K562 (cell line): ENCODE measurements at regions not wholly inside any gene's neighbourhood (a gene's known extent, or its start where the extent isn't known, plus 50 kb on each side); places are given as distances from the start of the nearest gene placed in this dataset.

Source experiments
- ATAC-seq: fragments of 200-7000 bp; cut with Tn5 transposase; 3 replicates; pipeline ENCODE4 v1.9.1; 2020; ENCODE audit warnings: moderate library complexity
- BruUV-seq: library from RNA; stranded (reverse); fragments of 400-500 nt; replicated peaks from 2 replicates; lab custom pipeline; 2021; lab: Mats Ljungman, UMichigan
- CTCF ChIA-PET: fragments of 300-600 bp; formaldehyde crosslinking; extraction: SDS; loops from one replicate; lab custom pipeline; 2021; ENCODE audit warnings: low intra/inter-chr PET ratio; lab: Yijun Ruan, JAX
- POLR2A ChIA-PET: fragments of 300-600, 350-650 bp; sonication (Branson Sonifier 250); formaldehyde crosslinking; extraction: SDS; loops from one replicate; lab custom pipeline; 2021; ENCODE audit warnings: antibody characterized with exemption, inconsistent platforms; lab: Yijun Ruan, JAX
- DNase-seq, 4 experiments: peaks; one replicate each; pipeline versions ENCODE4 v3.0.0 to v3.0.0-alpha.2; 2011 to 2018; ENCODE audit warnings: low spot score in 3 of 4, mixed read lengths in 3 of 4; ENCODE audit errors: extremely low read depth in 1 of 4
- FAIRE-seq: peaks from 2 replicates; lab custom pipeline; 2011; peaks lifted over from hg19 to GRCh38; lab: Jason Lieb, UNC
- H2AFZ ChIP-seq: 2 replicates; pipeline ENCODE4 v1.6.0; 2011; ENCODE audit warnings: low read depth, low read length, control low read depth, inconsistent platforms
- H3K27ac ChIP-seq: fragments of 200-600 bp; 3 replicates; pipeline ENCODE4 v1.8.0; 2011; ENCODE audit warnings: low read depth, mild to moderate bottlenecking, control low read depth, inconsistent platforms, low read length, moderate library complexity, mixed read lengths; ENCODE audit errors: extremely low read depth
- H3K27me3 ChIP-seq, 2 experiments: fragments of 300-600 bp in 1 of 2; 2 replicates in 1 of 2; 3 replicates in 1 of 2; pipeline versions ENCODE4 v1.6.0 to v1.8.0; 2011; ENCODE audit warnings: inconsistent platforms in 2 of 2, low read length in 2 of 2, mild to moderate bottlenecking in 1 of 2, mixed read lengths in 1 of 2, moderate library complexity in 1 of 2; ENCODE audit not compliant: control insufficient read depth in 2 of 2, insufficient read depth in 2 of 2
- H3K36me3 ChIP-seq: fragments of 300-600 bp; 3 replicates; pipeline ENCODE4 v1.8.0; 2011; ENCODE audit warnings: mild to moderate bottlenecking, low read length, inconsistent platforms; ENCODE audit not compliant: control insufficient read depth, insufficient read depth
- H3K4me1 ChIP-seq, 2 experiments: fragments of 200-600 bp in 1 of 2; replicated peaks in 1 of 2; 2 replicates in 1 of 2; 3 replicates in 1 of 2; pipeline versions ENCODE4 v1.5.1 to v1.8.0; 2011; ENCODE audit warnings: inconsistent platforms in 2 of 2, low read length in 2 of 2, mild to moderate bottlenecking in 1 of 2, mixed read lengths in 1 of 2, moderate library complexity in 1 of 2; ENCODE audit not compliant: control insufficient read depth in 2 of 2, insufficient read depth in 2 of 2
- H3K4me2 ChIP-seq: 2 replicates; pipeline ENCODE4 v1.6.1; 2011; ENCODE audit warnings: low read length, control low read depth, inconsistent platforms, mixed read lengths; ENCODE audit not compliant: insufficient read depth
- H3K4me3 ChIP-seq: fragments of 200-600 bp; sonication (generic), shearing (Covaris generic); 2 replicates; pipeline ENCODE4 v1.5.1; 2016; ENCODE audit warnings: control low read depth, inconsistent platforms
- H3K79me2 ChIP-seq: fragments of 200-600 bp; 3 replicates; pipeline ENCODE4 v1.8.0; 2011; ENCODE audit warnings: low read length, inconsistent platforms; ENCODE audit not compliant: control insufficient read depth, insufficient read depth
- H3K9ac ChIP-seq, 2 experiments: 2 replicates each; pipeline versions ENCODE4 v1.6.0 to v1.6.1; 2011; ENCODE audit warnings: low read depth in 2 of 2, low read length in 2 of 2, control low read depth in 1 of 2, inconsistent platforms in 1 of 2, mild to moderate bottlenecking in 1 of 2, mixed read lengths in 1 of 2; ENCODE audit not compliant: insufficient read depth in 1 of 2
- H3K9me1 ChIP-seq: one replicate; pipeline ENCODE4 v1.6.0; 2011; ENCODE audit warnings: inconsistent platforms, mild to moderate bottlenecking, low read length, moderate library complexity; ENCODE audit not compliant: control insufficient read depth, insufficient read depth
- H3K9me3 ChIP-seq: replicated peaks from 2 replicates; pipeline ENCODE4 v1.5.1; 2011; ENCODE audit warnings: low read depth, low read length, inconsistent platforms; ENCODE audit not compliant: control insufficient read depth, insufficient read depth
- H4K20me1 ChIP-seq: replicated peaks from 2 replicates; pipeline ENCODE4 v1.6.1; 2011; ENCODE audit warnings: low read length, inconsistent platforms, mixed read lengths; ENCODE audit not compliant: control insufficient read depth, insufficient read depth
- BHLHE40 ChIP-seq: IDR thresholded peaks from 2 replicates; pipeline ENCODE4 v1.6.1; 2011; ENCODE audit warnings: low read length, improper control_type of control experiment
- CBFB ChIP-seq: sonication (generic); formaldehyde crosslinking; IDR thresholded peaks from 2 replicates; pipeline ENCODE4 v1.4.0; 2020; ENCODE audit warnings: mild to moderate bottlenecking, missing genetic modification reagents
- E2F3 ChIP-seq: fragments of 250-450 bp; sonication (Bioruptor Pico); IDR thresholded peaks from 2 replicates; pipeline ENCODE4 v1.4.0; 2020; ENCODE audit warnings: mild to moderate bottlenecking
- EP300 ChIP-seq: IDR thresholded peaks from 2 replicates; pipeline ENCODE4 v1.6.1; 2012; ENCODE audit warnings: low read length, improper control_type of control experiment
- ERF ChIP-seq: fragments of 450-650 bp; formaldehyde crosslinking; IDR thresholded peaks from 2 replicates; pipeline ENCODE4 v1.4.0; 2020; ENCODE audit warnings: mild to moderate bottlenecking, mixed read lengths
- GTF2E2 ChIP-seq: fragments of 200-800 bp; sonication (Bioruptor generic); IDR thresholded peaks from 2 replicates; pipeline ENCODE4 v1.6.1; 2016; ENCODE audit warnings: missing genetic modification characterization, missing compliant biosample characterization
- MED1 ChIP-seq: sonication (generic); formaldehyde crosslinking; IDR thresholded peaks from 2 replicates; pipeline ENCODE4 v1.8.1; 2023; ENCODE audit warnings: missing genetic modification reagents, borderline replicate concordance
- PHF8 ChIP-seq: fragments of 200-600 bp; sonication (generic); IDR thresholded peaks from 2 replicates; pipeline ENCODE4 v1.6.1; 2012; ENCODE audit warnings: mixed run types, mild to moderate bottlenecking, inconsistent platforms, low read length, moderate library complexity, borderline replicate concordance
- PTBP1 ChIP-seq: fragments of 200-400 bp; formaldehyde crosslinking; IDR thresholded peaks from 2 replicates; pipeline ENCODE4 v1.6.1; 2017; ENCODE audit warnings: low read depth, low read length
- RERE ChIP-seq: sonication (generic); formaldehyde crosslinking; IDR thresholded peaks from 2 replicates; pipeline ENCODE4 v1.8.0; 2023; ENCODE audit warnings: missing genetic modification reagents, mild to moderate bottlenecking, borderline replicate concordance
- TAF1 ChIP-seq: IDR thresholded peaks from 2 replicates; pipeline ENCODE4 v1.6.1; 2011; ENCODE audit warnings: mild to moderate bottlenecking, low read length, moderate library complexity; ENCODE audit not compliant: insufficient read depth, control insufficient read depth, severe bottlenecking; ENCODE audit errors: extremely low read depth
- THRAP3 ChIP-seq: fragments of 450-650 bp; IDR thresholded peaks from 2 replicates; pipeline ENCODE4 v1.6.1; 2016; ENCODE audit warnings: mild to moderate bottlenecking, inconsistent platforms, borderline replicate concordance
- WGBS: fragments of 100-300 bp; shearing (Covaris generic); methylation state at CpG from one replicate; pipeline ENCODE4 v1.1.6; 2016; ENCODE audit warnings: low coverage, mixed read lengths; ENCODE audit not compliant: insufficient coverage; ENCODE audit errors: missing lambda C conversion rate; 5-methylcytosine and 5-hydroxymethylcytosine counted together
- in situ Hi-C: fragments of 300-500 bp; cut with MboI; formaldehyde crosslinking; loops from 4 replicates; pipeline ENCODE4 v1.15.0; 2018; ENCODE audit warnings: inconsistent platforms, mixed read lengths
- intact Hi-C: fragments of 100-400 bp; cut with micrococcal nuclease; formaldehyde crosslinking; loops from 2 replicates; pipeline ENCODE4 v1.14.2; 2022
- TF ChIP-seq, protein P1 (sequence below): fragments of 450-650 bp; IDR thresholded peaks from 2 replicates; pipeline ENCODE4 v1.6.1; 2018; ENCODE audit not compliant: partially characterized antibody
- TF ChIP-seq, protein P2 (sequence below): fragments of 450-650 bp; formaldehyde crosslinking; IDR thresholded peaks from 2 replicates; pipeline ENCODE4 v1.4.0; 2022; ENCODE audit warnings: missing genetic modification characterization

GRCh38 chr4:148975464-148975863 is 533.2 kb upstream of the NR3C2 start:
- DNase-seq (no peak), FAIRE-seq (no peak), ATAC-seq (no peak)
- no peaks in the 10 kb centered on the region for H3K9me1 ChIP-seq
- H2AFZ ChIP-seq = no peak overlapping the region
- no peak overlapping the region for H3K4me2 ChIP-seq
- H3K27ac ChIP-seq = no peak overlapping the region
- H3K4me1 ChIP-seq = no peaks in the 10 kb centered on the region
- intact Hi-C loops = no loop called here
- no peak overlapping the region for H3K4me3 ChIP-seq
- no peaks in the 10 kb centered on the region for H3K79me2 ChIP-seq
- WGBS = 0% methylated on average over 1 of the region's 1 CpG
- H3K36me3 ChIP-seq = no peaks in the 10 kb centered on the region
- H3K9ac ChIP-seq = no peak overlapping the region
- no peaks in the 10 kb centered on the region for H4K20me1 ChIP-seq
- H3K27me3 ChIP-seq = no peaks in the 10 kb centered on the region
- no peaks in the 10 kb centered on the region for H3K9me3 ChIP-seq
- in situ Hi-C loops = no loop called here
- BruUV-seq = no TSS peak
- POLR2A ChIA-PET = no interaction called here
- CTCF ChIA-PET = no interaction called here
- TF ChIP-seq CBFB (CRISPR knock-in tag) (no peak), EP300 (no peak), BHLHE40 (no peak), ERF (CRISPR knock-in tag) (no peak), MED1 (CRISPR knock-in tag) (no peak), TAF1 (no peak), E2F3 (CRISPR knock-in tag) (no peak), GTF2E2 (tag) (no peak), PTBP1 (no peak), RERE (CRISPR knock-in tag) (no peak), PHF8 (no peak), THRAP3 (no peak)
- TF ChIP-seq, protein P1, sequence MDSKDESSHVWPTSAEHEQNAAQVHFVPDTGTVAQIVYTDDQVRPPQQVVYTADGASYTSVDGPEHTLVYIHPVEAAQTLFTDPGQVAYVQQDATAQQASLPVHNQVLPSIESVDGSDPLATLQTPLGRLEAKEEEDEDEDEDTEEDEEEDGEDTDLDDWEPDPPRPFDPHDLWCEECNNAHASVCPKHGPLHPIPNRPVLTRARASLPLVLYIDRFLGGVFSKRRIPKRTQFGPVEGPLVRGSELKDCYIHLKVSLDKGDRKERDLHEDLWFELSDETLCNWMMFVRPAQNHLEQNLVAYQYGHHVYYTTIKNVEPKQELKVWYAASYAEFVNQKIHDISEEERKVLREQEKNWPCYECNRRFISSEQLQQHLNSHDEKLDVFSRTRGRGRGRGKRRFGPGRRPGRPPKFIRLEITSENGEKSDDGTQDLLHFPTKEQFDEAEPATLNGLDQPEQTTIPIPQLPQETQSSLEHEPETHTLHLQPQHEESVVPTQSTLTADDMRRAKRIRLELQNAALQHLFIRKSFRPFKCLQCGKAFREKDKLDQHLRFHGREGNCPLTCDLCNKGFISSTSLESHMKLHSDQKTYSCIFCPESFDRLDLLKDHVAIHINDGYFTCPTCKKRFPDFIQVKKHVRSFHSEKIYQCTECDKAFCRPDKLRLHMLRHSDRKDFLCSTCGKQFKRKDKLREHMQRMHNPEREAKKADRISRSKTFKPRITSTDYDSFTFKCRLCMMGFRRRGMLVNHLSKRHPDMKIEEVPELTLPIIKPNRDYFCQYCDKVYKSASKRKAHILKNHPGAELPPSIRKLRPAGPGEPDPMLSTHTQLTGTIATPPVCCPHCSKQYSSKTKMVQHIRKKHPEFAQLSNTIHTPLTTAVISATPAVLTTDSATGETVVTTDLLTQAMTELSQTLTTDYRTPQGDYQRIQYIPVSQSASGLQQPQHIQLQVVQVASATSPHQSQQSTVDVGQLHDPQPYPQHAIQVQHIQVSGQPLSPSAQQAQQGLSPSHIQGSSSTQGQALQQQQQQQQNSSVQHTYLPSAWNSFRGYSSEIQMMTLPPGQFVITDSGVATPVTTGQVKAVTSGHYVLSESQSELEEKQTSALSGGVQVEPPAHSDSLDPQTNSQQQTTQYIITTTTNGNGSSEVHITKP = no peak
- TF ChIP-seq, protein P2, sequence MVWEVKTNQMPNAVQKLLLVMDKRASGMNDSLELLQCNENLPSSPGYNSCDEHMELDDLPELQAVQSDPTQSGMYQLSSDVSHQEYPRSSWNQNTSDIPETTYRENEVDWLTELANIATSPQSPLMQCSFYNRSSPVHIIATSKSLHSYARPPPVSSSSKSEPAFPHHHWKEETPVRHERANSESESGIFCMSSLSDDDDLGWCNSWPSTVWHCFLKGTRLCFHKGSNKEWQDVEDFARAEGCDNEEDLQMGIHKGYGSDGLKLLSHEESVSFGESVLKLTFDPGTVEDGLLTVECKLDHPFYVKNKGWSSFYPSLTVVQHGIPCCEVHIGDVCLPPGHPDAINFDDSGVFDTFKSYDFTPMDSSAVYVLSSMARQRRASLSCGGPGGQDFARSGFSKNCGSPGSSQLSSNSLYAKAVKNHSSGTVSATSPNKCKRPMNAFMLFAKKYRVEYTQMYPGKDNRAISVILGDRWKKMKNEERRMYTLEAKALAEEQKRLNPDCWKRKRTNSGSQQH (CRISPR knock-in tag) = no peak
